ENCODE measurements at regions not wholly inside any gene's neighbourhood (a gene's known extent, or its start where the extent isn't known, plus 50 kb on each side); places are given as distances from the start of the nearest gene placed in this dataset.

GRCh38 chr2:147482916-147483669, 361.7 kb upstream of the ACVR2A start:
- Mint-ChIP-seq H3K9me3 (ENCODE audit: unreplicated experiment) (no peaks in the 10 kb centered on the region), H3K27me3 (ENCODE audit: unreplicated experiment) (peaks cover 3% of the 10 kb centered on the region), H3K36me3 (ENCODE audit: unreplicated experiment) (no peaks in the 10 kb centered on the region), H3K27ac (ENCODE audit: unreplicated experiment) (no peak overlapping the region), H3K4me3 (ENCODE audit: unreplicated experiment) (no peak overlapping the region), H3K4me1 (ENCODE audit: unreplicated experiment) (no peaks in the 10 kb centered on the region)
- no peak for DNase-seq (ENCODE audit: extremely low spot score, unreplicated experiment)
- TF ChIP-seq CTCF (IDR thresholded peaks at IDR 0.05): no peak

GRCh38 chr2:147482111-147482895, 362.5 kb upstream of the ACVR2A start:
- peaks cover 2% of the 10 kb centered on the region for H3K27me3 Mint-ChIP-seq (ENCODE audit: unreplicated experiment)
- H3K27ac Mint-ChIP-seq (ENCODE audit: unreplicated experiment): no peak overlapping the region
- DNase-seq (ENCODE audit: extremely low spot score, unreplicated experiment): no peak
- TF ChIP-seq CTCF (IDR thresholded peaks at IDR 0.05): no peak
- no peak overlapping the region for H3K4me3 Mint-ChIP-seq (ENCODE audit: unreplicated experiment)
- no peaks in the 10 kb centered on the region for H3K9me3 Mint-ChIP-seq (ENCODE audit: unreplicated experiment)
- no peaks in the 10 kb centered on the region for H3K4me1 Mint-ChIP-seq (ENCODE audit: unreplicated experiment)
- no peaks in the 10 kb centered on the region for H3K36me3 Mint-ChIP-seq (ENCODE audit: unreplicated experiment)

GRCh38 chr2:147479358-147479757, 365.5 kb upstream of the ACVR2A start:
- no peaks in the 10 kb centered on the region for H3K4me1 Mint-ChIP-seq (ENCODE audit: unreplicated experiment)
- peaks cover 2% of the 10 kb centered on the region for H3K27me3 Mint-ChIP-seq (ENCODE audit: unreplicated experiment)
- H3K9me3 Mint-ChIP-seq (ENCODE audit: unreplicated experiment): no peaks in the 10 kb centered on the region
- TF ChIP-seq CTCF (IDR thresholded peaks at IDR 0.05): no peak
- H3K27ac Mint-ChIP-seq (ENCODE audit: unreplicated experiment): no peak overlapping the region
- DNase-seq (ENCODE audit: extremely low spot score, unreplicated experiment): no peak
- no peaks in the 10 kb centered on the region for H3K36me3 Mint-ChIP-seq (ENCODE audit: unreplicated experiment)
- H3K4me3 Mint-ChIP-seq (ENCODE audit: unreplicated experiment): no peak overlapping the region

- Mint-ChIP-seq H3K9me3 (ENCODE audit: unreplicated experiment) (no peaks in the 10 kb centered on the region), H3K27me3 (ENCODE audit: unreplicated experiment) (no peaks in the 10 kb centered on the region), H3K4me3 (ENCODE audit: unreplicated experiment) (no peak overlapping the region), H3K27ac (ENCODE audit: unreplicated experiment) (no peak overlapping the region), H3K4me1 (ENCODE audit: unreplicated experiment) (peaks cover 12% of the 10 kb centered on the region), H3K36me3 (ENCODE audit: unreplicated experiment) (no peaks in the 10 kb centered on the region)
- TF ChIP-seq CTCF (IDR thresholded peaks at IDR 0.05): no peak
- DNase-seq (ENCODE audit: extremely low spot score, unreplicated experiment): no peak
Observed at GRCh38 chr2:147473075-147473474, 371.8 kb upstream of the ACVR2A start.

- H3K4me1 Mint-ChIP-seq (ENCODE audit: unreplicated experiment): peaks cover 12% of the 10 kb centered on the region
- H3K27me3 Mint-ChIP-seq (ENCODE audit: unreplicated experiment): no peaks in the 10 kb centered on the region
- H3K9me3 Mint-ChIP-seq (ENCODE audit: unreplicated experiment): no peaks in the 10 kb centered on the region
- TF ChIP-seq CTCF (IDR thresholded peaks at IDR 0.05): no peak
- no peak overlapping the region for H3K4me3 Mint-ChIP-seq (ENCODE audit: unreplicated experiment)
- H3K27ac Mint-ChIP-seq (ENCODE audit: unreplicated experiment): no peak overlapping the region
- DNase-seq (ENCODE audit: extremely low spot score, unreplicated experiment): no peak
- no peaks in the 10 kb centered on the region for H3K36me3 Mint-ChIP-seq (ENCODE audit: unreplicated experiment)
Observed at GRCh38 chr2:147471126-147471525, 373.7 kb upstream of the ACVR2A start.

Measured in osteocyte (in vitro differentiated cells).